HG02870 (cell line): ENCODE measurements at regions not wholly inside any gene's neighbourhood (a gene's known extent, or its start where the extent isn't known, plus 50 kb on each side); places are given as distances from the start of the nearest gene placed in this dataset.

Experiments
- ATAC-seq: cut with Tn5 transposase; IDR thresholded peaks from one replicate; pipeline ENCODE4 v1.9.1; 2021; ENCODE audit warnings: mild to moderate bottlenecking, moderate library complexity; ENCODE audit not compliant: unreplicated experiment

GRCh38 chr4:153075836-153076518, 128.3 kb upstream of the TRIM2 start:
- no peak for ATAC-seq

GRCh38 chr4:153076861-153077260, 127.4 kb upstream of the TRIM2 start:
- ATAC-seq, result no peak

GRCh38 chr4:153079857-153080391, 124.3 kb upstream of the TRIM2 start:
- ATAC-seq, result no peak

GRCh38 chr4:153081006-153081580, 123.2 kb upstream of the TRIM2 start:
- ATAC-seq, result no peak

GRCh38 chr4:153081693-153082092, 122.5 kb upstream of the TRIM2 start:
- ATAC-seq, result no peak

GRCh38 chr4:153082322-153083301, 121.6 kb upstream of the TRIM2 start:
- no peak for ATAC-seq

GRCh38 chr4:153083447-153083947, 120.7 kb upstream of the TRIM2 start:
- peak; percentile 84 for ATAC-seq

- no peak for ATAC-seq
These were observed 119.8 kb upstream of the TRIM2 start for GRCh38 chr4:153084224-153084979.

GRCh38 chr4:153084980-153085630, 119.1 kb upstream of the TRIM2 start:
- peak; percentile 45 for ATAC-seq

GRCh38 chr4:153087671-153088194, 116.5 kb upstream of the TRIM2 start:
- no peak for ATAC-seq

GRCh38 chr4:153089742-153090141, 114.5 kb upstream of the TRIM2 start:
- ATAC-seq, result no peak

GRCh38 chr4:153090181-153090580, 114.1 kb upstream of the TRIM2 start:
- no peak for ATAC-seq

- ATAC-seq, result no peak
These were observed 113.4 kb upstream of the TRIM2 start for GRCh38 chr4:153090670-153091385.

- no peak for ATAC-seq
These were observed 110.8 kb upstream of the TRIM2 start for GRCh38 chr4:153093396-153093795.

GRCh38 chr4:153093802-153094201, 110.4 kb upstream of the TRIM2 start:
- no peak for ATAC-seq

GRCh38 chr4:153094435-153094834, 109.8 kb upstream of the TRIM2 start:
- no peak for ATAC-seq

GRCh38 chr4:153095448-153096204, 108.6 kb upstream of the TRIM2 start:
- no peak for ATAC-seq

- ATAC-seq, result no peak
These were observed 107.9 kb upstream of the TRIM2 start for GRCh38 chr4:153096344-153096743.
